ENCODE measurements at regions not wholly inside any gene's neighbourhood (a gene's known extent, or its start where the extent isn't known, plus 50 kb on each side); places are given as distances from the start of the nearest gene placed in this dataset.
A peak's percentile ranks its signal among the peaks of the same experiment; 100 is the strongest.

DNA sequence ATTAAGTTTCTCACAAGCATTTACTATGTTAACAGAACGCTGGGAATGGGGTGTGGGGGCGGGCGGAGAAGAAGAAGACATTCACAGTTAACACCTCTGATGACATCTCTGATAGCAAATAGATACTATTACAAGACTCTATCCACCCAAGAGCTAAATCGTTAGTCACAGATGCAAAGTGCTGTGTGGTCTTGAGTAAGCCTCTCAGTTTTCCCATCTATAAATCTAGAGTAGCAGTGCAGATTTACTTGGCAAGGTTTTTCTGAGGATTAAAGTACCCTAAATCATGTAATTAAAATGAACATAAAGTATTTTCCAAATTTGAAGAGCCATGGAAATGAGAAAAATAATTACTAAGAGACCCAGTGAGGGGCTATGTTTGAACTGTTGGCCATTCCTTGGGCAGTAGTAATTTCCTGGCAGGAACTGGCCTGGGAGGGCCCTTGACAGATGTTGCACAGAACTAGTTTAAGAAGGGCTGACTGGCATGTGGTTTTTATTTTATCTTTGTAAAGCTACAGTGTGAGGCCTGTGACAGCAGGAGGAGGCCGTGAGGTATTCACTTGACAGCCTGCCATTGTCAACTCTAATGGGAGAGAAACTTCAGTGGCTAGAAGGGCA is 58.7 kb upstream of the APOBEC4 start:
- DNase-seq, result peak in 2 of 58 donors; percentile 1 to 14

DNA sequence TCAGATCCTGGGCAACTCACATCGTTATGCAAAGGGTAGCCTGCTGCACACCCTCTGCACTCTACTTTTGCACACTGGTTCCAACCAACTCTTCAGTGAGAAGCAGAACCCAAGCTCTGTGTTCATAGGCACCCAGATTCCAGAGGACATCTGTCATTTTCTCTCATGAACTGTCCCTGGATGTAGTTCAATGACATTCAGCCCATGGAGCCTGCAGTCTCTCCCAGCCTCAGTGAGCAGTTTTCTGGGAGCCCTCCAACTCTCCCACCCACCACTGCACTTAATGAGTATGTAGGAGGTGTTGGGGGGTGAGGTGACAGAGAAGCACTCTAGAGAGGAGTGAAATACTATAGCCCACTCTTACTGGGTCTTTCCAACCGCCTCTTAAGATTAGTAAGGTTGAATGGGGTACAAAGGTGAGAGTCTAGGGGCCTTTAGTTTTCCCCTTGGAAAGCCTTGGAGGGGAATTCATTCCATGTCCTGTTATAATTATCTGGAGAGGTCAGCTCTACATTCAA is 58.1 kb upstream of the APOBEC4 start:
- no peak for DNase-seq

DNA sequence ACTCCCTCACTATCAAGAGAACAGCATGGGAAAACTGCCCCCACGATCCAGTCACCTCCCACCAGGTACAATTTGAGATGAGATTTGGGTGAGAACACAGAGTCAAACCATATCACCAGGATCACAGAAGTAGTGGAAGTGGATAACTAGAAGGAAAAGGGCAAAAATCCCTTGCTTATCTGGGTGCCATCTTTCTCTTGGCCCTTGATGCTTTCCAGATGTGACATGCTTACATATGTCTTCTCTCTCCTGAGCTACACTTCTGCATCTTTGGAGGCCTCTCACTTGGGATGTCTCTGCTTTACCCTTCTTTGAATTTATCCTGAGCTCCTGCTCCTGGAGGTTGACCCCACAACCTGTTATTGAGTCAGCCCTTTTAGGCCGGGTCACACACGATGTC is 57.6 kb upstream of the APOBEC4 start:
- no peak for DNase-seq

DNA sequence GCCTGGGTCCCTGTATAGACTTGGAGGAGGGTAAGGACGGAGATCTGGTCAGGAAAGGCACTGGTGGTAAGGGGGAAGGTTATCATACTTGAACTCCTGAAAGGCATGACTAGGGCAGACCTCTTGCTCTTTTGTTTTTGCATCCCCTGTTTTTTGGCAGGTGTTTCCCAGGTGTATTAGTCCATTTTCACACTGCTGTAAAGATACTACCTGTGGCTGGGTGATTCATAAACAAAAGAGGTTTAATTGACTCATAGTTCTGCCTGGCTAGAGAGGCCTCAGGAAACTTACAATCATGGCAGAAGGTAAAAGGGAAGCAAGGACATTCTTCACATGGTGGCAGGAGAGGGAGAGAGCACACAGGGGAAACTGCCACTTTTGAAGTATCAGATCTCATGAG is 57.2 kb upstream of the APOBEC4 start:
- DNase-seq, result no peak

DNA sequence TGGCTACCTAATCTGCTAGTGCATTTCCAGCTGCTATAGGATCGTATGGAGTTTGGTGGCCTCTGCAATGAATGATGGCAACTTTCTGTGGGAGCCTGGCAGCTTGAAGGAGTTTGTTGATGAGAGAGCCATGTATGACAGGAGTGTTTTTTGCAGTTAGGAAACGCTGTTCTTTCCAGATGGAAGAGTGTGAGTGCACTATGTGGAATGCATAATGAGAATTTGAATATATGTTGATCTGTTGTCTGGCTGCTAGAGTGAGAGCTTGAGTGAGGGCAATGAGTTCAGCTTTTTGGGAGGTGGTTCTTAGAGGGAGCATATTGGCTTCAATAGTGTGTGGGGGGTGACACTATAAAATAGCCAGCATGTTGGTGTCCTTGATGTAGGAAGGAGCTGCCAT is 51.0 kb upstream of the APOBEC4 start:
- DNase-seq, result no peak

All from anterior cingulate cortex (tissue), 58 donors.